HG03571 (cell line): ENCODE measurements at regions not wholly inside any gene's neighbourhood (a gene's known extent, or its start where the extent isn't known, plus 50 kb on each side); places are given as distances from the start of the nearest gene placed in this dataset.
"Not testable (repeated sequence)": the region's sequence is repeated elsewhere in the genome, so short reads cannot be mapped to it uniquely, and the experiment has no call there.

Experiments
- ATAC-seq: cut with Tn5 transposase; IDR thresholded peaks from one replicate; pipeline ENCODE4 v1.9.1; 2021; ENCODE audit not compliant: unreplicated experiment

DNA sequence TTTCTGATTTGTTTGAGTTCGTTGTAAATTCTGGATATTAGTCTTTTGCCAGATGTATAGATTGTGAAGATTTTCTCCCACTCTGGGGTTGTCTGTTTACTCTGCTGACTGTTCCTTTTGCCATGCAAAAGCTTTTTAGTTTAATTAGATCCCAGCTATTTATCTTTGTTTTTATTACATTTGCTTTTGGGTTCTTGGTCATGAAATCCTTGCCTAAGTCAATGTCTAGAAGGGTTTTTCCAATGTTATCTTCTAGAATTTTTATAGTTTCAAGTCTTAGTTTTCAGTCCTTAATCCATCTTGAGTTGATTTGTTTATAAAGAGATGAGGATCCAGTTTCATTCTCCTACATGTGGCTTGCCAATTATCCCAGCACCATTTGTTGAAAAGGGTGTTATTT, 68.7 kb upstream of the ZPLD1 start:
- ATAC-seq, result not testable (repeated sequence)

DNA sequence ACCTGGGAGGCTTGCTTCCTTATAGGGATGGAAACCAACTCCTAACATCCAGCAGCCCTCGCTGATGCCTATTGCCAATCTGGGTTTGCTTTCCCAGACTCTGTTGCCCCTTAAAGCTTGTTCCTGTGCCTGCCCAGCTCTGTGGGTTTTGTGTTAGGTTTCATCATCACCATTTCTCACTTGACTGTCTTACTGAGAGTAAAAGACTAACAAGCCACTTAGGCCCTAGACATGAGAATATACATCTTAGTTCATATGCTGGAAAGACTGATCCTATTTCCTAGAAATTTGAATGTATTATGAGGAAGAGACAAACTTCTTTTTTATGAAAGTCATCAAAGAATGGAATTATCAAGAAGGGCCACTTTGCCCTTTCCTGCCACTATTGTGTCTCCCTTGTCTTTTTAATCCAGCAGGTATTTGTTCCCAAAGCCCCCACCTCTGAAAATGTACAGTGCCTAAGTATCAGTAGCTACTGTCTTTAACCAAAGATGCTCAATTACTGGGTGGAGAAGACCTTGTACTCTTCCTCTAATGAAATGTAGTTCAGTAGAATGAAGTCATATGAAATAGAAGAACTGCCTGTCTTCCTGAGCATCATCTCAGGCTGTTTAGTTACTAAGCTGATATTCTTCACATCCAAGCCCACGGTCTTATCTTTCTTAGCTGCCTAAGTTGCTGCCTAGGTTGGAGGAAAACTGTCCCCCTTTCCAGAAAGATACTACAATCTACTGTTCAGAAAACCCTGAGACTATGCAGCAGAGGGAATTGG, 59.8 kb upstream of the ZPLD1 start:
- no peak for ATAC-seq

DNA sequence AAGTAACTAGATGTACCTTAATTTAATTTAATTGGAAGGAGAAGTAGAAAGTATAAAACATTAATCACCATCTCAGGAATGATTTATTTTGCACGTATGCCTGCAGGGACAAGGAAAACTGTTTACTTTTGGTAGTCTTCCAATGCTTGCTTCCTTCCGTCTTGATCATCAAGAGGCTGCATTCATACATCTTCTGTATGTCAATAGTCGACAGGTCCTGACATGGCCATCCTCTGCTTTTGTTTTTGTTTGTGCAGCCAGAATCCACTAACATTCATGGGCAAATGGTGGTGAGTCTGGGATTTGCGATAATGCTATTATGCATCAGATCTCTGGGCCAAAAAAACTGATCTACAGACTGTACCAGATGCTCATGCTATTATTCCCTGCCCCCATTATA, 56.6 kb upstream of the ZPLD1 start:
- ATAC-seq, result no peak

DNA sequence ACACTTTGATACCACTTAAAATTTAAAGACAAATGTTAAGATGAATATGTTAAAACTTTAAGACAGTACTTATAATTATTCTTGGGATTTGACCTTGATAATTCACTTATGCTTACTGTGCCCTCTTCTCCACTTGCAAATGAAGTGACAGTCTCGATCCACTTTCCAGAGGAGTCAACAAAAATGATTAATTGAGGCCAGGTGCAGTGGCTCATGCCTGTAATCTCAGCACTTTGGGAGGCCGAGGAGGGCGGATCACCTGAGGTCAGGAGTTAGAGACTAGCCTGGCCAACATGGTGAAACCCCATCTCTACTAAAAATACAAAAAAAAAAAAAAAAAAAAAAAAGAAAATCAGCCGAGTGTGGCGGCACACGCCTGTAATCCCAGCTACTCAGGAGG, 52.6 kb upstream of the ZPLD1 start:
- ATAC-seq, result not testable (repeated sequence)
